ENCODE measurements at regions not wholly inside any gene's neighbourhood (a gene's known extent, or its start where the extent isn't known, plus 50 kb on each side); places are given as distances from the start of the nearest gene placed in this dataset.

DNA sequence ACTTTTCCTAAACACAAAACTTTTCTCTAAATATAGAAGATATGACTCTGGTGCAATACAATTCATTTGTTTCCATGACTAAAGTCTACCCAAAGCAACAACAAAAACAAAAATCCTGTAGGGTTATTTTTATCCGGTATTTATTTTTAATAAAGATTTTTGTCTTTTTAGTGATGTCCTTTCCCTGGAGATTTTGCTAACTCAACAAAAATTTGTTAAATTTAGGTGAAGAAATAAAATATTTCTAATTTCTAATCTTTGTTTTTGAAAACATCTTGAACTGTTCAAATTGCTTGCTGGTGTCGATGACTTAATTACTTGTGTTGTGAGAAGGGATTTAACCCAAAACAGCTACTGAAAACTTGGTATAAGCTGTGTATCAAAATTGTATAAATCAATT lies 741.8 kb downstream of the HDGFL1 start:
- TF ChIP-seq, protein P1, sequence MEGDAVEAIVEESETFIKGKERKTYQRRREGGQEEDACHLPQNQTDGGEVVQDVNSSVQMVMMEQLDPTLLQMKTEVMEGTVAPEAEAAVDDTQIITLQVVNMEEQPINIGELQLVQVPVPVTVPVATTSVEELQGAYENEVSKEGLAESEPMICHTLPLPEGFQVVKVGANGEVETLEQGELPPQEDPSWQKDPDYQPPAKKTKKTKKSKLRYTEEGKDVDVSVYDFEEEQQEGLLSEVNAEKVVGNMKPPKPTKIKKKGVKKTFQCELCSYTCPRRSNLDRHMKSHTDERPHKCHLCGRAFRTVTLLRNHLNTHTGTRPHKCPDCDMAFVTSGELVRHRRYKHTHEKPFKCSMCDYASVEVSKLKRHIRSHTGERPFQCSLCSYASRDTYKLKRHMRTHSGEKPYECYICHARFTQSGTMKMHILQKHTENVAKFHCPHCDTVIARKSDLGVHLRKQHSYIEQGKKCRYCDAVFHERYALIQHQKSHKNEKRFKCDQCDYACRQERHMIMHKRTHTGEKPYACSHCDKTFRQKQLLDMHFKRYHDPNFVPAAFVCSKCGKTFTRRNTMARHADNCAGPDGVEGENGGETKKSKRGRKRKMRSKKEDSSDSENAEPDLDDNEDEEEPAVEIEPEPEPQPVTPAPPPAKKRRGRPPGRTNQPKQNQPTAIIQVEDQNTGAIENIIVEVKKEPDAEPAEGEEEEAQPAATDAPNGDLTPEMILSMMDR (IDR thresholded peaks at IDR 0.05), result no peak
- TF ChIP-seq POLR2A (IDR thresholded peaks at IDR 0.05), result no peak
